Parathyroid adenoma (tissue), 2 donors: ENCODE measurements at regions not wholly inside any gene's neighbourhood (a gene's known extent, or its start where the extent isn't known, plus 50 kb on each side); places are given as distances from the start of the nearest gene placed in this dataset.

Experiments used
- H2AFZ ChIP-seq: fragments of 300-600 bp; sonication (generic); one replicate; pipeline ENCODE4 v1.7.0; 2017; ENCODE audit warnings: antibody characterized with exemption, mild to moderate bottlenecking
- H3K27ac ChIP-seq: fragments of 300-600 bp; sonication (generic); one replicate; pipeline ENCODE4 v1.7.0; 2017
- H3K27me3 ChIP-seq: fragments of 300-600 bp; sonication (generic); one replicate; pipeline ENCODE4 v1.7.0; 2017; ENCODE audit warnings: low read length; ENCODE audit not compliant: control insufficient read depth, insufficient read depth
- H3K36me3 ChIP-seq: fragments of 300-600 bp; sonication (generic); one replicate; pipeline ENCODE4 v1.7.0; 2017; ENCODE audit warnings: low read length; ENCODE audit not compliant: control insufficient read depth, insufficient read depth
- H3K4me1 ChIP-seq: fragments of 300-600 bp; sonication (generic); one replicate; pipeline ENCODE4 v1.7.0; 2017; ENCODE audit warnings: control low read depth
- H3K4me2 ChIP-seq: fragments of 300-600 bp; sonication (generic); one replicate; pipeline ENCODE4 v1.7.0; 2017; ENCODE audit warnings: low read length
- H3K4me3 ChIP-seq: fragments of 300-600 bp; sonication (generic); one replicate; pipeline ENCODE4 v1.7.0; 2017; ENCODE audit warnings: low read depth, low read length
- H3K79me2 ChIP-seq: fragments of 300-600 bp; sonication (generic); one replicate; pipeline ENCODE4 v1.7.0; 2017; ENCODE audit warnings: control low read depth
- H3K9ac ChIP-seq: fragments of 300-600 bp; sonication (generic); one replicate; pipeline ENCODE4 v1.7.0; 2017; ENCODE audit warnings: mild to moderate bottlenecking
- H3K9me3 ChIP-seq: fragments of 300-600 bp; sonication (generic); one replicate; pipeline ENCODE4 v1.7.0; 2017; ENCODE audit warnings: low read length; ENCODE audit not compliant: control insufficient read depth
- CTCF ChIP-seq: fragments of 300-600 bp; sonication (generic); IDR thresholded peaks from one replicate; pipeline ENCODE4 v1.7.0; 2017; ENCODE audit warnings: antibody characterized with exemption, mild to moderate bottlenecking
- donor health status: primary hyperparathyroidism.

- H3K36me3 ChIP-seq: no peaks in the 10 kb centered on the region
- no peaks in the 10 kb centered on the region for H3K9me3 ChIP-seq
- no peak overlapping the region for H3K9ac ChIP-seq
- no peak overlapping the region for H3K4me2 ChIP-seq
- no peaks in the 10 kb centered on the region for H3K27me3 ChIP-seq
- no peak overlapping the region for H3K4me3 ChIP-seq
- TF ChIP-seq CTCF: no peak
- no peak overlapping the region for H2AFZ ChIP-seq
- peaks cover 13% of the 10 kb centered on the region for H3K4me1 ChIP-seq
- no peaks in the 10 kb centered on the region for H3K79me2 ChIP-seq
- H3K27ac ChIP-seq: no peak overlapping the region
Measured at GRCh38 chr9:129379181-129379836, 201.2 kb upstream of the IER5L start.

- Histone ChIP-seq H2AFZ (peak overlapping the region; percentile 39), H3K36me3 (no peaks in the 10 kb centered on the region), H3K9ac (no peak overlapping the region), H3K9me3 (no peaks in the 10 kb centered on the region), H3K4me3 (no peak overlapping the region), H3K27ac (no peak overlapping the region), H3K27me3 (no peaks in the 10 kb centered on the region), H3K4me2 (no peak overlapping the region), H3K79me2 (no peaks in the 10 kb centered on the region), H3K4me1 (peaks cover 11% of the 10 kb centered on the region)
- TF ChIP-seq CTCF: no peak
Measured at GRCh38 chr9:129377931-129378661, 200.0 kb upstream of the IER5L start.

- H2AFZ ChIP-seq: no peak overlapping the region
- H3K4me1 ChIP-seq: peaks cover 4% of the 10 kb centered on the region
- no peak overlapping the region for H3K9ac ChIP-seq
- no peak overlapping the region for H3K27ac ChIP-seq
- no peaks in the 10 kb centered on the region for H3K36me3 ChIP-seq
- H3K9me3 ChIP-seq: no peaks in the 10 kb centered on the region
- H3K4me3 ChIP-seq: no peak overlapping the region
- H3K27me3 ChIP-seq: no peaks in the 10 kb centered on the region
- H3K79me2 ChIP-seq: no peaks in the 10 kb centered on the region
- H3K4me2 ChIP-seq: no peak overlapping the region
- no peak for TF ChIP-seq CTCF
Measured at GRCh38 chr9:129377181-129377580, 199.1 kb upstream of the IER5L start.

- H3K9me3 ChIP-seq: no peaks in the 10 kb centered on the region
- no peak for TF ChIP-seq CTCF
- H3K27me3 ChIP-seq: no peaks in the 10 kb centered on the region
- no peak overlapping the region for H3K4me2 ChIP-seq
- H3K4me3 ChIP-seq: no peak overlapping the region
- H3K9ac ChIP-seq: no peak overlapping the region
- no peak overlapping the region for H3K27ac ChIP-seq
- H3K36me3 ChIP-seq: no peaks in the 10 kb centered on the region
- H3K4me1 ChIP-seq: peaks cover 3% of the 10 kb centered on the region
- H2AFZ ChIP-seq: no peak overlapping the region
- no peaks in the 10 kb centered on the region for H3K79me2 ChIP-seq
Measured at GRCh38 chr9:129375845-129376244, 197.8 kb upstream of the IER5L start.
